GM19035 (cell line): ENCODE measurements at regions not wholly inside any gene's neighbourhood (a gene's known extent, or its start where the extent isn't known, plus 50 kb on each side); places are given as distances from the start of the nearest gene placed in this dataset.

Source experiments
- ATAC-seq: cut with Tn5 transposase; IDR thresholded peaks from one replicate; pipeline ENCODE4 v1.9.1; 2021; ENCODE audit not compliant: unreplicated experiment

GRCh38 chr3:106673926-106674569, 703.2 kb upstream of the CCDC54 start:
- ATAC-seq: no peak

GRCh38 chr3:106675451-106675850, 701.8 kb upstream of the CCDC54 start:
- ATAC-seq: no peak

- ATAC-seq: no peak
Measured at GRCh38 chr3:106678657-106679390, 698.4 kb upstream of the CCDC54 start.

- no peak for ATAC-seq
Measured at GRCh38 chr3:106683953-106684620, 693.2 kb upstream of the CCDC54 start.

GRCh38 chr3:106685745-106686144, 691.5 kb upstream of the CCDC54 start:
- ATAC-seq: no peak

GRCh38 chr3:106687905-106688304, 689.3 kb upstream of the CCDC54 start:
- no peak for ATAC-seq

- no peak for ATAC-seq
Measured at GRCh38 chr3:106688464-106688863, 688.8 kb upstream of the CCDC54 start.

- no peak for ATAC-seq
Measured at GRCh38 chr3:106691476-106691875, 685.8 kb upstream of the CCDC54 start.

- ATAC-seq: no peak
Measured at GRCh38 chr3:106692624-106693023, 684.6 kb upstream of the CCDC54 start.

- no peak for ATAC-seq
Measured at GRCh38 chr3:106699122-106699521, 678.1 kb upstream of the CCDC54 start.

- ATAC-seq: no peak
Measured at GRCh38 chr3:106700981-106701380, 676.3 kb upstream of the CCDC54 start.

- ATAC-seq: no peak
Measured at GRCh38 chr3:106703524-106703923, 673.7 kb upstream of the CCDC54 start.

GRCh38 chr3:106707347-106707746, 669.9 kb upstream of the CCDC54 start:
- ATAC-seq: no peak

- ATAC-seq: no peak
Measured at GRCh38 chr3:106710596-106710995, 666.6 kb upstream of the CCDC54 start.

GRCh38 chr3:106711650-106712049, 665.6 kb upstream of the CCDC54 start:
- no peak for ATAC-seq

- ATAC-seq: no peak
Measured at GRCh38 chr3:106714400-106714799, 662.8 kb upstream of the CCDC54 start.

GRCh38 chr3:106715286-106715685, 662.0 kb upstream of the CCDC54 start:
- ATAC-seq: no peak

- ATAC-seq: no peak
Measured at GRCh38 chr3:106717178-106717780, 660.0 kb upstream of the CCDC54 start.

- no peak for ATAC-seq
Measured at GRCh38 chr3:106719077-106719476, 658.2 kb upstream of the CCDC54 start.

GRCh38 chr3:106719583-106719982, 657.7 kb upstream of the CCDC54 start:
- no peak for ATAC-seq

- no peak for ATAC-seq
Measured at GRCh38 chr3:106720510-106720909, 656.7 kb upstream of the CCDC54 start.

GRCh38 chr3:106725566-106725965, 651.7 kb upstream of the CCDC54 start:
- no peak for ATAC-seq
